Ovary (tissue), 7 donors: ENCODE measurements at regions not wholly inside any gene's neighbourhood (a gene's known extent, or its start where the extent isn't known, plus 50 kb on each side); places are given as distances from the start of the nearest gene placed in this dataset.
A peak's percentile ranks its signal among the peaks of the same experiment; 100 is the strongest.
"Not testable (repeated sequence)": the region's sequence is repeated elsewhere in the genome, so short reads cannot be mapped to it uniquely, and the experiment has no call there.

Source experiments
- DNase-seq, 5 donors: peaks; one replicate each; pipeline ENCODE4 v3.0.0-alpha.2; 2019 to 2020
- H3K27ac ChIP-seq, 2 donors: fragments of 200-600 bp; one replicate each; pipeline versions ENCODE4 v1.5.1 to v1.8.0; 2019 to 2022
- H3K27me3 ChIP-seq: fragments of 200-600 bp; one replicate; pipeline ENCODE4 v1.8.0; 2022
- H3K36me3 ChIP-seq: fragments of 200-600 bp; sonication (generic); one replicate; pipeline ENCODE4 v1.5.1; 2019
- H3K4me1 ChIP-seq: one replicate; pipeline ENCODE4 v1.8.1; 2013; ENCODE audit warnings: mild to moderate bottlenecking, moderate library complexity; ENCODE audit not compliant: insufficient read depth
- H3K4me3 ChIP-seq: fragments of 200-600 bp; sonication (generic); one replicate; pipeline ENCODE4 v1.5.1; 2017
- H3K9me3 ChIP-seq, 2 donors: fragments of 200-600 bp in 1 of 2; sonication (generic) in 1 of 2; one replicate each; pipeline versions ENCODE4 v1.5.1 to v1.8.1; 2013 to 2019; ENCODE audit warnings: mild to moderate bottlenecking in 1 of 2, moderate library complexity in 1 of 2
- CTCF ChIP-seq, 3 donors: fragments of 450-650 bp in 2 of 3; fragments of 200-600 bp in 1 of 3; IDR thresholded peaks; one replicate each; pipeline versions ENCODE4 v1.5.1 to v1.8.0; 2016 to 2022; ENCODE audit warnings: antibody characterized with exemption in 3 of 3, mild to moderate bottlenecking in 1 of 3
- EP300 ChIP-seq: sonication (generic); formaldehyde crosslinking; IDR thresholded peaks from one replicate; pipeline ENCODE4 v1.6.1; 2017; ENCODE audit warnings: antibody characterized with exemption
- POLR2A ChIP-seq: fragments of 450-650 bp; IDR thresholded peaks from one replicate; pipeline ENCODE4 v1.6.1; 2017; ENCODE audit warnings: antibody characterized with exemption, mild to moderate bottlenecking, moderate library complexity
- WGBS, 3 donors: extraction: QIAGEN DNeasy Blood & Tissue Kit in 1 of 3; methylation state at CpG; one replicate each; pipeline versions ENCODE4 v1.1.5 to v1.1.7; 2013 to 2017; 5-methylcytosine and 5-hydroxymethylcytosine counted together
- intact Hi-C, 4 donors: fragments of 100-400 bp; cut with DNase I; formaldehyde crosslinking; loops; one replicate each; pipeline versions ENCODE4 v1.11.0 to v1.15.1; 2022 to 2023
- donor health status: DM: no; HTN: no; CAD: no; lungs with moderate emphysema.
- donor health status: DM: no; HTN: no; CAD: no.
- donor health status: Bipolar disorder and iron deficiency.
- donor health status: DM: no; HTN: no; CAD: no.
- donor health status: DM: yes; HTN: yes; CAD: no.

- TF ChIP-seq EP300 (no peak), CTCF (IDR thresholded peaks at IDR 0.05) (no peak), POLR2A (no peak)
- Histone ChIP-seq H3K36me3 (no peaks in the 10 kb centered on the region), H3K27me3 (no peaks in the 10 kb centered on the region), H3K4me3 (no peak overlapping the region), H3K27ac (no peak overlapping the region), H3K4me1 (no peaks in the 10 kb centered on the region), H3K9me3 (no peaks in the 10 kb centered on the region)
- intact Hi-C loops, result no loop called here
- DNase-seq, result no peak
- WGBS, 3 donors, result 39 to 72% (median 45%) methylated on average over 1 of the region's 1 CpG
These were observed 758.3 kb upstream of the DEFB115 start for GRCh38 chr20:30499123-30499522.

DNA sequence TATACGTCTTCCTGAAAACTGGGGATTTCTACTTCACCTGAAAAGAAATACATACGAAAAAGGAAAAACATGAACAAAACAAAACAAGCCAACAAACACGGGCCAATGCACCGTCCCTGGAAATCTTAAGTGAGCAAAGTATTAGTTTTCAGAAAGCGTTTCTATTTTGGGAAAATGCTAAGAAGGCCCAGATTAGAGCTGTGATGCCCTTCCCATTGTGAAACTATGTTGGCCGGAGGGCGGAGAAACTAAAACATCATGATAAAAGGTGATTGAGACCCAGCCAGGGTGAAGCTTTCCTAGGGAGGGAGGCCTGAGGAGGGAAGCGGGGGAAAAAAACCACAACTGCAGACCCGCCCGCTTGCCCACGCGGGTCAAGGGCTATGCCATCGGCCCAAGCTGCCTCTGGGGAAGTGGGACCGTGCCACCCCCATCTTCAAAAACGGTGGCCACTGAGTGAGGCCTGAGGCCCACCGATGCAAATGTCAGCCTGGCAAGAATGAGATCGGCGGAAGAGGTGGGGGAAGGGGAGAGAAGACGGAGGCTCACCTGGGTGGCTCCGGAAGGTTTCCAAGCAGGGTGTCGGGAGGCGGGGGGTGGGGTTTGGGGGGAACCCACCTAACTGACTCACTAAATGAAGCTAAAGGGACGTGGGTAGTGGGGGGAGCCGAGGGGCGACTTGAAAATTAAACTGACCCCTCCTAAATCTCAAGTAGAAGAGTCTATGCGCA lies 757.6 kb upstream of the DEFB115 start:
- H3K27ac ChIP-seq, H3K9me3 ChIP-seq, H3K4me3 ChIP-seq, H3K4me1 ChIP-seq, DNase-seq, H3K27me3 ChIP-seq, H3K36me3 ChIP-seq, intact Hi-C loops: not testable (repeated sequence)
- WGBS, 3 donors, result 30 to 64% (median 31%) methylated on average over 24 to 26 of the region's 26 CpGs

- H3K27me3 ChIP-seq, H3K4me1 ChIP-seq, H3K36me3 ChIP-seq, intact Hi-C loops, H3K9me3 ChIP-seq, H3K27ac ChIP-seq, H3K4me3 ChIP-seq: not testable (repeated sequence)
- WGBS, 3 donors, result 24 to 52% (median 29%) methylated on average over 11 of the region's 11 CpGs
- peak in 1 of 5 donors; percentile 45 for DNase-seq
These were observed 757.0 kb upstream of the DEFB115 start for GRCh38 chr20:30500447-30500820.

DNA sequence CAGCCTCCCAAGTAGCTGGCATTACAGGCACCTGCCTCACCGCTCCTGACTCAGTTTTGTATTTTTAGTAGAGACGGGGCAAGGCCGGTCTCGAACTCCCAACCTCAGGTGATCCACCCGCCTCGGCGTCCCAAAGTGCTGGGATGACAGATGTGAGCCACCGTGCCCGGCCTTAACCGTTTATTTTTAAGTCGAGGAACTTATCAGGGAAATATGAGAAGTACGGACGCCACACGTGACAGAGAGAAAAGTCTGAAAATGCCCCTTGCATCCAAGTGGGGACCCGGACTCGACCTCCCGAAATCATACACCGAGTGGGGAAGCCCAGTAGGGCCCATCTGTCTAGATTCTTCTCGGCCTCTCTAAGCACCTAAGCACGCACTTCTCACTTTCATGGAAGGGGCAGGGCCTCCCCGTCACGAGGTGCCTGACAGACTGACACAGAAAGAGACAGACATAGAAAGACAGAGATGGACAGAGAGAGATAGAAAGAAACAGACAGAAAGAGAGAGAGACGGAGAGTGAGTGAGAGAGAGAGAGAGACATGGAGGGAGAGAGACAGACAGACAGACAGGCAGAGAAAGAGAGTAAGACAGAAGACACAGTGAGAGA lies 756.5 kb upstream of the DEFB115 start:
- no peak for TF ChIP-seq POLR2A
- no peak for TF ChIP-seq EP300
- TF ChIP-seq CTCF (IDR thresholded peaks at IDR 0.05), result no peak

GRCh38 chr20:30502670-30503069 lies 754.8 kb upstream of the DEFB115 start:
- Histone ChIP-seq H3K4me1 (no peaks in the 10 kb centered on the region), H3K27me3 (no peaks in the 10 kb centered on the region), H3K36me3 (no peaks in the 10 kb centered on the region), H3K4me3 (no peak overlapping the region), H3K27ac (no peak overlapping the region), H3K9me3 (no peaks in the 10 kb centered on the region)
- intact Hi-C loops, result no loop called here
- TF ChIP-seq EP300 (no peak), POLR2A (no peak), CTCF (IDR thresholded peaks at IDR 0.05) (no peak)
- DNase-seq, result no peak

More for the DNA sequence above, 756.5 kb upstream of the DEFB115 start:
- WGBS, 3 donors, result 72 to 86% (median 84%) methylated on average over 23 of the region's 23 CpGs
- no peak for DNase-seq
- Histone ChIP-seq H3K27ac (no peak overlapping the region), H3K4me3 (no peak overlapping the region), H3K4me1 (no peaks in the 10 kb centered on the region), H3K9me3 (no peaks in the 10 kb centered on the region), H3K36me3 (no peaks in the 10 kb centered on the region), H3K27me3 (no peaks in the 10 kb centered on the region)
- intact Hi-C loops, result no loop called here

- WGBS, 3 donors, result 28 to 50% (median 45%) methylated on average over 1 of the region's 1 CpG
- H3K9me3 ChIP-seq, H3K27me3 ChIP-seq, DNase-seq, H3K4me1 ChIP-seq, H3K4me3 ChIP-seq, H3K36me3 ChIP-seq, H3K27ac ChIP-seq, intact Hi-C loops: not testable (repeated sequence)
These were observed 754.3 kb upstream of the DEFB115 start for GRCh38 chr20:30503204-30503603.
